Caco-2 (cell line): ENCODE measurements at regions not wholly inside any gene's neighbourhood (a gene's known extent, or its start where the extent isn't known, plus 50 kb on each side); places are given as distances from the start of the nearest gene placed in this dataset.

Source experiments
- BruUV-seq: library from RNA; stranded (reverse); fragments of 400-500 nt; replicated peaks from 2 replicates; lab custom pipeline; 2021; lab: Mats Ljungman, UMichigan
- CTCF ChIA-PET: fragments of 300-600 bp; sonication (Branson Sonifier 250); formaldehyde crosslinking; loops from one replicate; lab custom pipeline; 2022; ENCODE audit warnings: antibody characterized with exemption; lab: Charles Lee
- POLR2A ChIA-PET: fragments of 300-600 bp; sonication (Branson Sonifier 250); formaldehyde crosslinking; loops from one replicate; lab custom pipeline; 2022; ENCODE audit warnings: antibody characterized with exemption; lab: Charles Lee
- DNase-seq, 2 experiments: peaks; one replicate each; pipeline versions ENCODE4 v3.0.0 to v3.0.0-alpha.2; 2020 to 2022
- H3K27me3 ChIP-seq: replicated peaks from 2 replicates; pipeline ENCODE4 v1.6.0; 2011; ENCODE audit warnings: low read length; ENCODE audit not compliant: control insufficient read depth, insufficient read depth
- H3K36me3 ChIP-seq: 2 replicates; pipeline ENCODE4 v1.5.1; 2011; ENCODE audit warnings: low read length; ENCODE audit not compliant: control insufficient read depth, insufficient read depth
- H3K4me1 ChIP-seq: fragments of 250-450 bp; sonication (Bioruptor Pico); 2 replicates; pipeline ENCODE4 v1.5.1; 2020; ENCODE audit warnings: mild to moderate bottlenecking
- H3K4me3 ChIP-seq: 2 replicates; pipeline ENCODE4 v1.5.1; 2011; ENCODE audit warnings: low read depth, mild to moderate bottlenecking, control low read depth, low read length
- H3K9me3 ChIP-seq: fragments of 250-450 bp; sonication (Bioruptor Pico); 2 replicates; pipeline ENCODE4 v1.5.1; 2020; ENCODE audit warnings: mild to moderate bottlenecking, moderate library complexity
- H3K27ac Mint-ChIP-seq: one replicate; pipeline ENCODE4 v1.8.0; 2022; ENCODE audit warnings: mixed read lengths; ENCODE audit not compliant: unreplicated experiment
- H3K27me3 Mint-ChIP-seq: one replicate; pipeline ENCODE4 v1.8.0; 2022; ENCODE audit warnings: mixed read lengths; ENCODE audit not compliant: insufficient read depth, unreplicated experiment
- H3K36me3 Mint-ChIP-seq: one replicate; pipeline ENCODE4 v1.8.0; 2022; ENCODE audit warnings: mild to moderate bottlenecking, mixed read lengths; ENCODE audit not compliant: insufficient read depth, unreplicated experiment
- H3K4me1 Mint-ChIP-seq: one replicate; pipeline ENCODE4 v1.8.0; 2022; ENCODE audit warnings: low read depth, mixed read lengths; ENCODE audit not compliant: unreplicated experiment
- H3K4me3 Mint-ChIP-seq: one replicate; pipeline ENCODE4 v1.8.0; 2022; ENCODE audit warnings: mild to moderate bottlenecking, moderate library complexity, mixed read lengths; ENCODE audit not compliant: unreplicated experiment
- H3K9me3 Mint-ChIP-seq: one replicate; pipeline ENCODE4 v1.8.0; 2022; ENCODE audit warnings: mixed read lengths; ENCODE audit not compliant: unreplicated experiment
- intact Hi-C: fragments of 100-400 bp; cut with micrococcal nuclease; formaldehyde crosslinking; loops from one replicate; pipeline ENCODE4 v1.10.0; 2022; ENCODE audit not compliant: unreplicated experiment
- TF ChIP-seq, protein P1 (sequence below), 2 experiments: fragments of 200-600 bp in 1 of 2; IDR thresholded peaks; 1 replicate in 1 of 2; 2 replicates in 1 of 2; pipeline versions ENCODE4 v1.5.1 to v1.8.0; 2011 to 2022; ENCODE audit warnings: antibody characterized with exemption in 1 of 2, control low read depth in 1 of 2, inconsistent platforms in 1 of 2, low read depth in 1 of 2, low read length in 1 of 2, mild to moderate bottlenecking in 1 of 2, moderate library complexity in 1 of 2; ENCODE audit not compliant: insufficient read depth in 1 of 2, severe bottlenecking in 1 of 2, unreplicated experiment in 1 of 2

DNA sequence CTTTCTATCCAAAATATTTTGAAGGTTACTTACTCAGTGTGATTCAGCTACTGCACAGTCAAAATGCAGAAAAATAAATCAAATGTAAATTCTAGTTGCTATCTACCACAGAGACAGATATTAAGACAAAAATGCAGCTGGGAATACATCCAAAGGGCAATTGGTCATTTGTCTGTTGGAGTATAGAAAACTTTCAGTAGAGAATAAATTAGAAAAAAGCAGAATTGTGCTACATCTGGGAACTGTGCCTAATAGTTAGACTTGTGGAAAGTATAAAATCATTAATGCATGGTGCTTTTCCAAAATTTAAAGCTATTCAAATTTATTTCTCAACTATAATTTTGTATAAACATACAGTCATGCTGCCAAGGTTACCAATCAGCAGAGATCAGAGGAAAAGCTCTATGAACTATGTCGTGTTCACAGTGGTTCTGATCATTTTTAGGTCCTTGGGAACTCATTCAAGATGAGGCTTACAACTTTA lies 1635.8 kb downstream of the PCDH9 start:
- Histone ChIP-seq H3K27me3 (no peaks in the 10 kb centered on the region), H3K4me1 (no peaks in the 10 kb centered on the region; the same call in 1 of the 2 replicates), H3K4me3 (no peak overlapping the region), H3K36me3 (no peaks in the 10 kb centered on the region), H3K9me3 (no peaks in the 10 kb centered on the region)
- ChIA-PET POLR2A (no interaction called here), CTCF (no interaction called here)
- H3K4me1 Mint-ChIP-seq, result no peaks in the 10 kb centered on the region
- H3K9me3 Mint-ChIP-seq, result peaks cover 6% of the 10 kb centered on the region
- DNase-seq, result no peak
- H3K27me3 Mint-ChIP-seq, result no peaks in the 10 kb centered on the region
- intact Hi-C loops, result no loop called here
- BruUV-seq, result no TSS peak
- H3K36me3 Mint-ChIP-seq, result no peaks in the 10 kb centered on the region
- H3K4me3 Mint-ChIP-seq, result no peak overlapping the region
- TF ChIP-seq, protein P1, sequence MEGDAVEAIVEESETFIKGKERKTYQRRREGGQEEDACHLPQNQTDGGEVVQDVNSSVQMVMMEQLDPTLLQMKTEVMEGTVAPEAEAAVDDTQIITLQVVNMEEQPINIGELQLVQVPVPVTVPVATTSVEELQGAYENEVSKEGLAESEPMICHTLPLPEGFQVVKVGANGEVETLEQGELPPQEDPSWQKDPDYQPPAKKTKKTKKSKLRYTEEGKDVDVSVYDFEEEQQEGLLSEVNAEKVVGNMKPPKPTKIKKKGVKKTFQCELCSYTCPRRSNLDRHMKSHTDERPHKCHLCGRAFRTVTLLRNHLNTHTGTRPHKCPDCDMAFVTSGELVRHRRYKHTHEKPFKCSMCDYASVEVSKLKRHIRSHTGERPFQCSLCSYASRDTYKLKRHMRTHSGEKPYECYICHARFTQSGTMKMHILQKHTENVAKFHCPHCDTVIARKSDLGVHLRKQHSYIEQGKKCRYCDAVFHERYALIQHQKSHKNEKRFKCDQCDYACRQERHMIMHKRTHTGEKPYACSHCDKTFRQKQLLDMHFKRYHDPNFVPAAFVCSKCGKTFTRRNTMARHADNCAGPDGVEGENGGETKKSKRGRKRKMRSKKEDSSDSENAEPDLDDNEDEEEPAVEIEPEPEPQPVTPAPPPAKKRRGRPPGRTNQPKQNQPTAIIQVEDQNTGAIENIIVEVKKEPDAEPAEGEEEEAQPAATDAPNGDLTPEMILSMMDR (IDR thresholded peaks at IDR 0.05; ENCODE audit: insufficient read depth in 1 of 2, low read depth in 1 of 2, low read length in 1 of 2, severe bottlenecking in 1 of 2, unreplicated experiment in 1 of 2), result no peak
- no peak overlapping the region for H3K27ac Mint-ChIP-seq

DNA sequence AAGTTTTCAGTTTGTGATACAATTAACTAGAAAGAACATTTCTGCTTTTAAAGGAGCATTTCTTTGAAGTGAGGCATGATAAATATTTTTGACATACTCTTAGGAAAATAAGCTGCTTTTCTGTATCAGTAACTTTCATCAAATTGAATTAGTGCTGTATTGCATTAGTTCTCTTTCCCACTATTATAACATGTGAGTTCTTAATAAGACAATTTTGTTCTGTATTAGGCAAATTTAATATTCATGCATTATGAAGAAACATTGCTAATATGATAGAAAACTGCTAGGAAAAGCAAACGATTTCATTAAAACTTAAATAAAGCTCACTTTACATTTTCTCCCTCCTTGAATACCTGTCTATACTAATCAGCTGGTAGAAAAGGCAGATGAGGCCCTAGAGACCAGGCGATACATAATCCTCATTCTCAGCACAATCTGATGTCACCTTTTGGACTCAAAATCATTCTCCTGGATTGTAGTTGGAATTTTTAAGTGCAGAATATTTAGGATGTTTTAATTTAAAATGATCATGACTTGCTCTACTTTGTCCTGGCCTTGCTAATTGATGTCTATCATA lies 1636.8 kb downstream of the PCDH9 start:
- intact Hi-C loops, result no loop called here
- Histone ChIP-seq H3K4me3 (no peak overlapping the region), H3K4me1 (no peaks in the 10 kb centered on the region; the same call in 1 of the 2 replicates), H3K36me3 (no peaks in the 10 kb centered on the region), H3K9me3 (no peaks in the 10 kb centered on the region), H3K27me3 (no peaks in the 10 kb centered on the region)
- no peak for DNase-seq
- Mint-ChIP-seq H3K27me3 (no peaks in the 10 kb centered on the region), H3K27ac (no peak overlapping the region), H3K36me3 (no peaks in the 10 kb centered on the region), H3K4me1 (no peaks in the 10 kb centered on the region), H3K4me3 (no peak overlapping the region), H3K9me3 (peaks cover 12% of the 10 kb centered on the region)
- ChIA-PET POLR2A (no interaction called here), CTCF (no interaction called here)
- TF ChIP-seq, protein P1 (IDR thresholded peaks at IDR 0.05; ENCODE audit: insufficient read depth in 1 of 2, low read depth in 1 of 2, low read length in 1 of 2, severe bottlenecking in 1 of 2, unreplicated experiment in 1 of 2), result no peak
- no TSS peak for BruUV-seq

DNA sequence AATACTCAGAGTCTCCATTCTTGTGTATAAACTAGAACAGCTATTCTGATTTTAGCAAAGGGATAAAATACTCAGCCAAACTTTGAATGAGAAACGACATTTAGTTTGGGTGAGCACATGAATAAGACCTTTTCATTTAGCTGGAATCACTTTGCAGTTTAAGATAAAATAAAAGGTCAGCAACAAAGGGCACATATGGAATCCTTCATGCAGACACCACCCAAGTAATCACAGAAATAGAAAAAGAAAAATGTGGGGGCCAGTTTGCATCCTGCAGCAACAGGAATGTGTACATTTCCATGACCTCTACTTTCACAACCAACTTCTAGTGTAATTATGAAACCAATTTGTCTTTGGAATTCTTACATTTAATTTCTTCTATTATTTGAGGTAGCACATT lies 1637.4 kb downstream of the PCDH9 start:
- no peak overlapping the region for H3K4me3 Mint-ChIP-seq
- no peak overlapping the region for H3K27ac Mint-ChIP-seq
- ChIA-PET POLR2A (no interaction called here), CTCF (no interaction called here)
- H3K36me3 Mint-ChIP-seq, result no peaks in the 10 kb centered on the region
- no TSS peak for BruUV-seq
- Histone ChIP-seq H3K27me3 (no peaks in the 10 kb centered on the region), H3K9me3 (no peaks in the 10 kb centered on the region), H3K4me1 (no peaks in the 10 kb centered on the region; the same call in 1 of the 2 replicates), H3K4me3 (no peak overlapping the region), H3K36me3 (no peaks in the 10 kb centered on the region)
- H3K9me3 Mint-ChIP-seq, result peaks cover 19% of the 10 kb centered on the region
- H3K4me1 Mint-ChIP-seq, result no peaks in the 10 kb centered on the region
- TF ChIP-seq, protein P1 (IDR thresholded peaks at IDR 0.05; ENCODE audit: insufficient read depth in 1 of 2, low read depth in 1 of 2, low read length in 1 of 2, severe bottlenecking in 1 of 2, unreplicated experiment in 1 of 2), result no peak
- intact Hi-C loops, result no loop called here
- no peak for DNase-seq
- H3K27me3 Mint-ChIP-seq, result no peaks in the 10 kb centered on the region
